ENCODE measurements at regions not wholly inside any gene's neighbourhood (a gene's known extent, or its start where the extent isn't known, plus 50 kb on each side); places are given as distances from the start of the nearest gene placed in this dataset.

DNA sequence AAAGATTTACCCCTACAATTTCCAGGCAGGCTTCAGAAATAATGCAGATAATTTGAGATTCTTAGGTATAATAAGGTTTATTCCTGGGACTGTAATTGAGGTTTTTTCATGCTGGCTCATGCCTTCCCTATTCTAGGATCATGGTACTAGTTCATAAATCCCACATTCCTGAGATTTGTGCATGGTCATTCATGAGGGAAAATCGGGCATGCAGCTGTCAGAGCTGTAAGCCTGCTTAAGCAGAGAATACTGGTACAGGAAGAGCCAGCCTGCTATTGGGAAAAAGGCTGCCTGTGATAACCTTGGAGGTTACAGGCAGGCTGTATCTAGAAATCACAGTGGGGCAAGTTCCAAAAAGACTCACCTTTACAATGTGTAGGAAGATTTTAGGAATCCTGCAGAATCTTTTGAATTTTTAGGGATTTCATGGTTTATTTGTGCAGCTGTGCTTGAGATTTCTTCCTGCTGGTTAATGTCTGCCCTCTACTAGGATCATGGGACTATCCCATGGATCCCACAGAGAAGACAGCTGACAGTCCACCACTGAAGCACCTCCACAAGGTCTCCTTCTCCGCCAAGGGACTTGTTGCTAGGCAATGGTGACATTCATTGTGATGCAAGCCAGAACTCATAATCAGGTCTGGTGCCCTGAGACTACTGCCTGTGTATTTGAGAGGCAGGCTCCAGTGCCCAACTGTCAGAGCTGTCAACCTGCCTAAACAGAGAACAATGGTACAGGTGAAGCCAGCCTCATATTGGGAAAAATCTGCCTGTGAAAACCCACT, 646.2 kb upstream of the TSPY4 start:
- no peak overlapping the region for H3K4me3 ChIP-seq
- H3K9me3 ChIP-seq: no peaks in the 10 kb centered on the region
- no peak for ATAC-seq
- H3K36me3 ChIP-seq (ENCODE audit: low read depth): no peaks in the 10 kb centered on the region
- no peaks in the 10 kb centered on the region for H3K4me1 ChIP-seq (ENCODE audit: low read depth)
- DNase-seq: no peak
- TF ChIP-seq, protein P1, sequence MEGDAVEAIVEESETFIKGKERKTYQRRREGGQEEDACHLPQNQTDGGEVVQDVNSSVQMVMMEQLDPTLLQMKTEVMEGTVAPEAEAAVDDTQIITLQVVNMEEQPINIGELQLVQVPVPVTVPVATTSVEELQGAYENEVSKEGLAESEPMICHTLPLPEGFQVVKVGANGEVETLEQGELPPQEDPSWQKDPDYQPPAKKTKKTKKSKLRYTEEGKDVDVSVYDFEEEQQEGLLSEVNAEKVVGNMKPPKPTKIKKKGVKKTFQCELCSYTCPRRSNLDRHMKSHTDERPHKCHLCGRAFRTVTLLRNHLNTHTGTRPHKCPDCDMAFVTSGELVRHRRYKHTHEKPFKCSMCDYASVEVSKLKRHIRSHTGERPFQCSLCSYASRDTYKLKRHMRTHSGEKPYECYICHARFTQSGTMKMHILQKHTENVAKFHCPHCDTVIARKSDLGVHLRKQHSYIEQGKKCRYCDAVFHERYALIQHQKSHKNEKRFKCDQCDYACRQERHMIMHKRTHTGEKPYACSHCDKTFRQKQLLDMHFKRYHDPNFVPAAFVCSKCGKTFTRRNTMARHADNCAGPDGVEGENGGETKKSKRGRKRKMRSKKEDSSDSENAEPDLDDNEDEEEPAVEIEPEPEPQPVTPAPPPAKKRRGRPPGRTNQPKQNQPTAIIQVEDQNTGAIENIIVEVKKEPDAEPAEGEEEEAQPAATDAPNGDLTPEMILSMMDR (IDR thresholded peaks at IDR 0.05): no peak
- intact Hi-C loops (cut with DNase I, micrococcal nuclease): no loop called here

DNA sequence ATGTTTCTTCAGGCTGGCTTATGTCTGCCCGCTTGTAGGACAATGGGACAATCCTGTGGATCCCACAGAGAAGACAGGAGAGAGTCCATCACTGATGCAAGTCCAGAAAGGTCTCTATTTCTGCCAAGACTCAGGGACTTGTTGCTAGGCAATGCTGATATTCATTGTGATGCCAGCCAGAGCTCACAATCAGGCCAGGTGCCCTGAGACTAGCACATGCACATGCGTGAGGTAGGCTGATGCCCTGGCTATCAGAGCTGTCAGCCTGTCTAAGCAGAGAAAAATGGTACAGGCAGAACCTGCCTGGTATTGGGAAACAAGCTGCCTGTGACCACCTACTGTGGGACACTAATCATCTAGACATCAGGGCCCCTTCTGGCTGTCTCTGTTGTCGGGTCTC, 638.7 kb upstream of the TSPY4 start:
- intact Hi-C loops (cut with DNase I, micrococcal nuclease): no loop called here
- H3K4me3 ChIP-seq: no peak overlapping the region
- TF ChIP-seq, protein P1 (IDR thresholded peaks at IDR 0.05): no peak
- no peaks in the 10 kb centered on the region for H3K4me1 ChIP-seq (ENCODE audit: low read depth)
- H3K9me3 ChIP-seq: no peaks in the 10 kb centered on the region
- H3K36me3 ChIP-seq (ENCODE audit: low read depth): no peaks in the 10 kb centered on the region
- ATAC-seq (no peak), DNase-seq (no peak)

DNA sequence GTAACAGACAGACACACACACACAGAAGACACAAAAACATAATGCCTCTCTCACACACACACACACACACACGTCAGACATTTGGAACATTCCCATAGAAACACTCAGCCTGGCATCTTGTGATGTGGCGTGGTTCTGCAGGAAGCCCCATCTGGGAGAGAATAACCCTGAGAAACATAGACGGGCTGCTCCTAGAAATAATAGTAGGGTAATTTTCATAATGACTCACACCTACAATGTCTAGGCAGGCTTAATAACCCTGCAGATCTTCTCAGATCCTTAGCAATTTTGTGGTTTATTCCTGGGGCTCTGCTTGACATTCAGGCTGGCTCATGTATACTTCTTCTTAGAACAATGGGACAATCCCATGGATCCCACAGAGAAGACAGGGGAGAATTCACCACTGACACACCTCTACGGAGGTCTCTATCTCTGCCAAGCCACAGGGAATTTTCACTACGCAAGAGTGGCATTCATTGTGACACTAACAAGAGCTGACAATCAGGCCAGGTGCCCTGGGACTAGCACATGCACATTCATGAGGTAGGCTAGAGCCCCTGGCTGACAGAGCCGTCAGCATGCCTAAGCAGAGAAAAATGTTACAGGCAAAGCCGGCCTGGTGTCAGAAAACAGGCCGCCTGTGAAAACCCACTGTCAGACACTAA, 631.5 kb upstream of the TSPY4 start:
- H3K36me3 ChIP-seq (ENCODE audit: low read depth): no peaks in the 10 kb centered on the region
- H3K9me3 ChIP-seq: no peaks in the 10 kb centered on the region
- DNase-seq (no peak), ATAC-seq (no peak)
- H3K4me3 ChIP-seq: no peak overlapping the region
- intact Hi-C loops (cut with DNase I, micrococcal nuclease): no loop called here
- TF ChIP-seq, protein P1 (IDR thresholded peaks at IDR 0.05): no peak
- no peaks in the 10 kb centered on the region for H3K4me1 ChIP-seq (ENCODE audit: low read depth)

DNA sequence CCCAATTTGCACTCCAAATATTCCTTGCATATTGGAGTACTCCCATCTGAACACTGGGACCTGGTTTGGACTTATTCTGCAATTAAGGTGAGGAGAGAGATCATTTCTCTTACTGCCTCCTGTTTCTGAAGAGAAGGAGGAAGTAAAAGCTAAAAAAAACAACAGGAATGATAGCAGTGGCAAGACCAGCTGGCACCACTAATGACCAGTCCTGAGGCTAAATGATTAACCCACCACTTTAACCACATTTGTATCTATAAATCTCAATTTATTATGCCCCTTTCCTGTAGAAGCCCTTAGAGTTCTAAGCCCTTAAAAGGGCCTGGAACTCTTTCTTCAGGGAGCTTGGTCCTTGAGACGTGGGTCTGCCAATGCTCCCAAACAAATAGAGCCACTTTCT, 625.0 kb upstream of the TSPY4 start:
- Histone ChIP-seq H3K9me3 (no peaks in the 10 kb centered on the region), H3K36me3 (ENCODE audit: low read depth) (no peaks in the 10 kb centered on the region), H3K4me3 (no peak overlapping the region), H3K4me1 (ENCODE audit: low read depth) (no peaks in the 10 kb centered on the region)
- ATAC-seq: no peak
- intact Hi-C loops (cut with DNase I, micrococcal nuclease): no loop called here
- TF ChIP-seq, protein P1 (IDR thresholded peaks at IDR 0.05): no peak
- peak in 1 of 3 donors; percentile 10 for DNase-seq

DNA sequence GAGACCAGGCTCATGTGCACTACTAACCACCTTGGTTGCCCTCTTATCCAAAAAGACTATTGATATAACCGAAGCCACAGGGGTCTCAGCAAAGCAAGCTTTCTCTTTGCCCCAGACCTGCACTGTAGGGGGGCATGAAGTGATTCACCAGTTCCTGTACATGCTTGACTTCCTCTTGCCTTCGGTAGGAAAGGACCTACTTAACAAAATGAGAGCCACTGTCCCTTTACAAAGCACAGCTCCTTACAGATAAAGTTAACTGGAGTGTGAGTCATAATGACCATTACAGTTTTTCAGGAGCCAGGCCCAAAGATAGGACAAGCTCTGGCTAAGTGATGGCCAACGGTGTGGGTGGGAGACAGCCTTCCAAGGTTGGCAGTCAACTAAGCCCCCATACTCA, 622.0 kb upstream of the TSPY4 start:
- intact Hi-C loops (cut with DNase I, micrococcal nuclease): no loop called here
- DNase-seq (no peak), ATAC-seq (no peak)
- Histone ChIP-seq H3K9me3 (no peaks in the 10 kb centered on the region), H3K36me3 (ENCODE audit: low read depth) (no peaks in the 10 kb centered on the region), H3K4me3 (no peak overlapping the region), H3K4me1 (ENCODE audit: low read depth) (no peaks in the 10 kb centered on the region)
- TF ChIP-seq, protein P1 (IDR thresholded peaks at IDR 0.05): no peak
